ENCODE measurements at regions not wholly inside any gene's neighbourhood (a gene's known extent, or its start where the extent isn't known, plus 50 kb on each side); places are given as distances from the start of the nearest gene placed in this dataset.

DNA sequence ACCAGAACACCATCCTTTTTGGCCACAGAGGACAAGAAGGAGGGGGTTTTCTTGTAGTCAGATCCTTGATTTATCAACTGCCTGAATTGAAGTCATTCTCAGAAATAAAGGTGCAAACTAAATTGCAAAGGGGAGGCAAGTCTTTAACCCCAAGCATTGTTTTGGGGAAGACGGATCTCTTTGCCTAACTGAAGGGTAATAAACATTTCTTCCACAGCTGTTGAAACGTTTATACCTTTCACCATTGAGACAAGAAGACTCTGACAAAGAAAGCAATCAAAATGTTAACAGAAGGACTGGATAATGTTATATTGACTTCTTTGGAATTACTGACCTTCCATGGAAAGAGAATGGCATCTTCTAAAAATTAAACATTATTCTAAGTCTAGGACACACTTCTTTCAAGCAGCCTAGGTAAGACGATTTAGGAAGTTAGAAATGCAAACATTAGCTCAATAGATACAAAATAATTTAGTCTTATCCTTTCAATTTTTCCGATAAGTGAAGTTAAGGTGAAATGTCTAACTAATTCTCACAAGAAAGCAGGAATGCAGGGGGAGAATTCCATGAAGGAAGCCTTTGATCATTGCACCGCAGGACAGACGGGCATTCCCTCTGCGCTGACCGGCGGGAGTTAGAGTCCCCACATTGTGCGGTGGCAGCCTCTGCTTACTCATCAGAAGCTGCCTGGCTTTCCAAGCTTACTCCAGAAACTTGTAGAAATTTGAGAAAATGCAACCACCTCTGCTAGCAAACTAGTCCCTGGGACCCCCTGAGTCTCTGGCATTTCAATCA, 69.4 kb upstream of the COPS8 start:
- no peak for FAIRE-seq

DNA sequence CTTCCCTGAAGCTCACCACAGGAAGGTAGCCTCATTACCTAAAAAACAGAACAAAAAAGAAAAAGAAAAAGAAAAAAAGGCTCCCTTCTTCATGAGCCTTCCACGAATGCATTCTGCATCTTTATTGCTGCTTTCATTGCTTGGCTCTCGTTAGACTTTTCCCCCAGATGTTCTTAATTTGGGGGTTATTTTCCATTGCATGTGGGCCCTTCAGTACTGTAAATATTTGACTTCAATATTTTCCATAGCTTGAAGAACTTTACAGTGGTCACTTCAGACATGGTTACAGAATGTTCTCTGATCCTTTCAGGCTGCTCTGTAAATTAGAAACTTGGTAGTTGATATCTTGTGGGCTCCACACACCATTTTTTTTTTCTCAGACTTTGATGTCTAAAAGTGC, 65.6 kb upstream of the COPS8 start:
- FAIRE-seq, result no peak

DNA sequence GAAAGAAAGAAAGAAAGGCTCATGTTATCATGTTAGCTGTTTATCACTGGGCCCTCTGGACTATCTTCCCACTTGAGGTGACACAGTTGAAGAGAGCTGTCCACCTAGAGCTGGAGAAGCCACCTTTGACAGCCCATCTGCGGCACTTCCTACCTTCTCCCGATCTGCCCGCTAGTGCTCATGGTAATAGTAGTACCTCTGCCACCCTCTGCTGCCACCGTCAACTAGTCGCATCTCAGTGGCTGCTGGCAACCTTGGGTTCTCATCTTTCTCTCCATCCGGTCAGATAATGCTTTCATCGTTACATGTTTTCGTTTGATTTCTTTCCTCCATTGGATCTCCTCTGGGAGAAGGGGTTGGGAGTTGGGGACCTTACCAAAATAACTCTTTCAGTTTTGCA, 63.2 kb upstream of the COPS8 start:
- no peak for FAIRE-seq

DNA sequence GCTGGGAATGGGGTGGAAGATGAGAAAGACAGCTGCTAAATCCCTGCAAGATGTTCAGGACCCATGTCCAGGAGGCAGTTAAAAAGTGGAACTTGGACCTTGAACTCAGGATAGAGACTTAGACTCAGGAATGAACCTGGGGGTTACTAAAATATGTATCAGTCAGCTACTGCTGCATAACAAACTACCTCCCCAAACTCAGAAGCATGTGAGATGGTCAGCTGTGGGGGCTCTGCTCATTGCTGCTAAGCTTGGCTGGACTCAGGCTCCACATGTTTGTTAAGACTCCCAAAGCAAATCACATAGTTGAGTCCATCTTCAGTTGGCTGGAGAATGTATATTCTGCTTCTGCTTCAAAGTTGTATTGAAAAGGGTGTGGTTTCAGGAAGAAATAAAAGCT, 61.4 kb upstream of the COPS8 start:
- no peak for FAIRE-seq

DNA sequence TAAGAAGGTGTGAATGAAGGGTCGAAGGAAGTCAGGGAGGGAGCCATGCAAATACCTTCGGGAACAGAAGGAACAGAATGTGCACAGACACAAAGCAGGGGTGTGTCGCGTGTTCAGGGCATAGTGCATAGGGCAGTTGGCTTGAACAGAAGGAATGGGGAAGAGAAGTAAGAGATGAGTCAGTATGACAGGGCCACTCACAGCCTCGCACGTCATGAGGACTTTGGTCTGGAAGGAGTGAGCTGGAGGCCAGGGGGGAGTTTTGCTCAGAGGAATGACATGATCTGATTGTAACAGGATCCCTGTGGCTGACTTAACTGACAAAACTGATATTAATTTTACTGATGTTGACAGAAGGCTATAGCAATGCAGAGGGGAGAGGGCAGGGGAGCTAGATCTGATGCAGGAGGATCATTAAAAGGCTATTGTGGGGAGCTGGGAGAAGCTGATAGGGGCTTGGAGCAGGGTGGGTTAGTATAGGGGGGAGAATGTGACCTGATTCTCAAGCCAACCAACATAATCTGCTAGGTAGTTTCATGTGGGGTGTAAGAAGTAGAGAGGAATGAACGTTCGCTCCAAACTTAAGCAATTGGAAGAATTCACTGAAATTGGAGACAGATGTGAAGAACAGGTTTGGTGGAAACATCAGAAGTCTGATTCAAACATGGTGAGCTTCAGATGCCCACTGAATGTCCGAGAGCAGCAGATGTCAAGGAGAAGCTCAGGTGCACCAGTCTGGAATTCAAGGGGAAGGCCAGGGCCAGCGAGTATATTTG, 60.4 kb upstream of the COPS8 start:
- FAIRE-seq, result no peak

DNA sequence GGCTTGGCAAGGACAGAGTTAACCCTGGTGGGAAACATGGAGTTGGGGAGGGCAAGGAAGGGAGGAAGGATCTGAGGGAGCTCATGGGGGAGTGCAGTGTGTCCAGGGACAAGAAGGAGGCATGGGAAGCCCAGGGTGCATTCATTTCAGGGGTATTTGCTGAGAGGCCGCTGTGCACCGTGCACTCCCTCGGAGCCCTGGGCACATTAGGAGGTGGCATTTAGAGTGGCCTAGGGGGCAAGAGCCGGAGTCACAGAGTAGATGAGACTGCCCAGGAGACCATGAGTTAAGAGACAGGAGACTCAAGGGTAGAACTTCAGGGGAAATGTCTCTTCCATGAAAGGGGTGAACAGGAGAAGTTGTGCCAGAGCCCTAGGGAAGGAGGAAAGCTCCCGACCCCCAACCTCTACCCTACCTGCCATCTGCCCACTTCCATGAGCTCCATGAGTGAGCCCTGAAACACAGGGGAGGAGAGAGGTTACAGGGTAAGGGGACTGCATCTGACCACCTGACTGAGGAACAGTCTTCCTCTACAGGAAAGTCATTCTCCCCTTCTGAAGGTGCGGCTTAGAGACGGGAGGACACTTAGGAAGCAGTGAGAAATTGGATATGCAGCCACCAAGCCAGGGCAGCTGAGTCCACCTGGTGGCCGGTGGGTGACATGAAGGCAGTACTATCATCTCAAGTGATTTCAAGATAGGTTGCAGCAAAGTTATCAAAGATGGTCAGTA, 58.5 kb upstream of the COPS8 start:
- no peak for FAIRE-seq

DNA sequence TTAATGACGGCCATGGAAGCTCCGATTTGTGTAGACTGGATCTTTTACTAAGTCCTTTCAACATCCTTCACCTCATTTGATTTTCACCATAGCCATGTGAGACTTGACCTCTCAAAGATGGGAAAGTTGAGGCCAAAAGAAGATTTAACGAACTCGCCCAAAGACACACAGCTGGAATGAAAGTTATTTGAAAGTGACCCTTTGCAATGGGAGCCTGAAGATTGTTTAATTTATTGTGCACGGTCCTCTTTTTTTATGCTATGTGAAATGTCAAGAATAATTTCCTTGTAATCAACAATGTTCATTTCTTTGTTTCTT, 58.0 kb upstream of the COPS8 start:
- no peak for FAIRE-seq

DNA sequence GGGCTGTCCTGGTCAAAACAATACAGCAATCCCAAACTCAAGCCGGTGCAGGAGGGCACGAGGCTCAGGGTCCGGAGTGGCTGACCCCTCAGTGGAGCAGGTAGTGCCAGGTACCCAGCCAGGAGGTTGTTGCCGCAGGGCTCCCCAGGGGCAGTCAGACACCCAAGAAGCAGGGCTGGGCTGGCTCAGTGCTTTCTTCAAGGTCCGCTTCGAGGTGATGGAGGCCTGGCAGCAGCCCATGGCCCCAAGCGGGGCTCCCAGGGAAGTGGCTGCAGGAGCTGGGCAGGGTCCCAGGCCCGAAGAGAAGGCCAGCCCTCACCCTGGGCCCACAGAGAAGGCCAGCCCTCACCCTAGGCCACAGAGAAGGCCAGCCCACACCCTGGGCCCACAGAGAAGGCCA, 55.3 kb upstream of the COPS8 start:
- FAIRE-seq, result no peak

DNA sequence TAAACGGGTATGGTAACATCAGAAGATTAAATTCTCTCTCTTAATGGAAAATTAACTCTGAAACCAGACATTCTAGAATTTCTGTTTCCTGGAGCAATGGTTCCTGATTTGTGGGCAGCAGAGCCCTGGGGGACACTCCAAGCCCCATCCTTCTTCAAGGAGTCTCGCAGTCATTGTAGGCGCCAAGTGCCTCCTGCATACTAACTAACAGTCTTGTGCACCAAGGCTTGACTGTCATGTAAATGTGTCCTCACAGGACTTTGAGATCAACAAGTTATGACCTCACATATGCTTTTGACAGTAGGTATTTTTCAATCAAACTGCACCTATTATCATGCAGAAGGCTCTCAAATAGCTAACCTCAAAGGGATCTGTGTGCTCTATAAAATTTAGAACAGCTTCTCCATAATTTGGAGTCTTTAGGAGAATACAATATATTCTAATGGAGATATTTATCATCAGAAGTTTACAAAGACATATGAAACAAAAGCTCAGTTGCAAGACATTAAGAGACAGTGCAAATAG, 52.1 kb upstream of the COPS8 start:
- FAIRE-seq, result no peak

DNA sequence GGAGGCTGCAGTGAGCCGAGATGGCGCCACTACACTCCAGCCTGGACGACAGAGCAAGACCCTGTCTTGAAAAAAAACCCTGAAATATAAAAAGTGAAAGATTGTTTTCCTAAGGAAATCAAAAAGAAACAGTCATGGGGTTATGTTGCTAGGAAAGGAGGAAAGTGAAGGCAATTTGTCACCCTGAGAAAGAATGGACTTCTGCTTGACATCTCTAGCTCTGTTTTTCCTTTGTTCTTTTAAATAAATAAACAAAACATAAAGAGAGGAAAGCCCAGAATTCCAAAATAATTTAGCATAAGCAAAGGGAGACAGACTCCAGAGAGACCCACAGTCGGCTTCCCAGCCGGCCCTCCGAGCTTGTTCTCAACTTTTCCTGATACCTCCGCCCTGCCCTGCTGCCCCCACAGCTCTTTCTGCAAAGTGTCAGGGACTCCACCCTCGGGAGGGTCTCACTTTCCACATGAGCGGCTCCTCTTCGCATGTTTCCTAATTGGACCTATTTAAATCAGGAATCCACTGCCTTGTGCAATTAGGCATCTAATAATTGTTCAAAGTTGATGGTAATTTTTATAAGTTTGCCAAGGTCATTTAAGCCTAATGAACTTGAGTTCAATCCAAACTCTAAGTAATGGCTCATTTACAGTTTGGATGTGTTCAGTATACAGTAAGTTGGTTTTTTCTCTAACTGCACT, 49.8 kb upstream of the COPS8 start:
- FAIRE-seq, result no peak
